Gastroesophageal sphincter (tissue), 4 donors: ENCODE measurements at regions not wholly inside any gene's neighbourhood (a gene's known extent, or its start where the extent isn't known, plus 50 kb on each side); places are given as distances from the start of the nearest gene placed in this dataset.
A peak's percentile ranks its signal among the peaks of the same experiment; 100 is the strongest.
"Not testable (repeated sequence)": the region's sequence is repeated elsewhere in the genome, so short reads cannot be mapped to it uniquely, and the experiment has no call there.

Experiments used
- ATAC-seq: fragments of 150-250 bp; one replicate; pipeline ENCODE4 v1.9.1; 2016; ENCODE audit warnings: mild to moderate bottlenecking, moderate library complexity
- H3K27ac ChIP-seq, 4 donors: fragments of 200-600 bp; sonication (generic) in 3 of 4; 1 replicate in 3 of 4; 2 replicates in 1 of 4; pipeline ENCODE4 v1.5.1; 2016 to 2019
- H3K27me3 ChIP-seq: fragments of 200-600 bp; sonication (generic); one replicate; pipeline ENCODE4 v1.5.1; 2019
- H3K36me3 ChIP-seq, 2 donors: fragments of 200-600 bp; sonication (generic); one replicate each; pipeline ENCODE4 v1.5.1; 2019; ENCODE audit warnings: control low read depth in 1 of 2
- H3K4me1 ChIP-seq, 3 donors: fragments of 200-600 bp; sonication (generic); 1 replicate in 2 of 3; 2 replicates in 1 of 3; pipeline ENCODE4 v1.5.1; 2016 to 2019; ENCODE audit warnings: control low read depth in 2 of 3
- H3K4me3 ChIP-seq, 2 donors: fragments of 200-600 bp; sonication (generic); one replicate each; pipeline ENCODE4 v1.5.1; 2019; ENCODE audit warnings: mild to moderate bottlenecking in 1 of 2, moderate library complexity in 1 of 2
- H3K9me3 ChIP-seq, 3 donors: fragments of 200-600 bp; sonication (generic); one replicate each; pipeline ENCODE4 v1.5.1; 2017 to 2019; ENCODE audit warnings: control low read depth in 2 of 3
- EP300 ChIP-seq: sonication (generic); formaldehyde crosslinking; IDR thresholded peaks from one replicate; pipeline ENCODE4 v1.6.1; 2017; ENCODE audit warnings: antibody characterized with exemption, mild to moderate bottlenecking
- POLR2A ChIP-seq, 2 donors: fragments of 450-650 bp; IDR thresholded peaks; one replicate each; pipeline ENCODE4 v1.6.1; 2017; ENCODE audit warnings: antibody characterized with exemption in 2 of 2, mild to moderate bottlenecking in 2 of 2, moderate library complexity in 1 of 2
- POLR2AphosphoS5 ChIP-seq: sonication (generic); formaldehyde crosslinking; IDR thresholded peaks from one replicate; pipeline ENCODE4 v1.6.1; 2017; ENCODE audit warnings: antibody characterized with exemption
- WGBS, 2 donors: methylation state at CpG; one replicate each; pipeline ENCODE4 v1.1.5; 2018; ENCODE audit warnings: low coverage in 1 of 2; 5-methylcytosine and 5-hydroxymethylcytosine counted together
- TF ChIP-seq, protein P1 (sequence below), 4 experiments: fragments of 200-600 bp in 2 of 4; fragments of 450-650 bp in 2 of 4; sonication (generic) in 1 of 4; IDR thresholded peaks; one replicate each; pipeline ENCODE4 v1.5.1; 2017 to 2019; ENCODE audit warnings: antibody characterized with exemption in 4 of 4, mild to moderate bottlenecking in 2 of 4, moderate library complexity in 2 of 4

DNA sequence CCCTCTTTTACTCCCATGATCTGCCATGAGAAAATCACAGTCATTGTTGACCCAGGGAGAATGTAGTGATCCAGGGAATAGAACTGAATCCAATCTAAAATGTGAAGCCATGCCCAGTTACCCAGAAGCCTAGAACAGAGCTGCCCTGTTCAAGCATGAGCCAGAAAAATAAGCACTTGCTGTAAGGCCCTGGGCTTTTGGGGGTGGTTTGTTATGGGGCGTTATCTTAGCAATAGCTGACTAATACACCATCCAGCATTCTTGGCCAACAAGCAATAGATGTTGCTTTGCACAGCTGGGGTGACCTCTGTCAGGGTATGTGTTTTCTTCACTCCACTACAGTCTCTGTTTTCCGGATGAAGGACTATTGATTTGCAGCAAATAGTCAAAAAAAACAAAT is 120.4 kb downstream of the ZFP64 start:
- WGBS, 2 donors, result 83% methylated on average over 1 of the region's 2 CpGs; no CpG with 5 or more reads in 1 of the 2 donors
- no peak for ATAC-seq
- TF ChIP-seq POLR2A (IDR thresholded peaks at IDR 0.05) (no peak), EP300 (no peak), POLR2AphosphoS5 (no peak)
- TF ChIP-seq, protein P1, sequence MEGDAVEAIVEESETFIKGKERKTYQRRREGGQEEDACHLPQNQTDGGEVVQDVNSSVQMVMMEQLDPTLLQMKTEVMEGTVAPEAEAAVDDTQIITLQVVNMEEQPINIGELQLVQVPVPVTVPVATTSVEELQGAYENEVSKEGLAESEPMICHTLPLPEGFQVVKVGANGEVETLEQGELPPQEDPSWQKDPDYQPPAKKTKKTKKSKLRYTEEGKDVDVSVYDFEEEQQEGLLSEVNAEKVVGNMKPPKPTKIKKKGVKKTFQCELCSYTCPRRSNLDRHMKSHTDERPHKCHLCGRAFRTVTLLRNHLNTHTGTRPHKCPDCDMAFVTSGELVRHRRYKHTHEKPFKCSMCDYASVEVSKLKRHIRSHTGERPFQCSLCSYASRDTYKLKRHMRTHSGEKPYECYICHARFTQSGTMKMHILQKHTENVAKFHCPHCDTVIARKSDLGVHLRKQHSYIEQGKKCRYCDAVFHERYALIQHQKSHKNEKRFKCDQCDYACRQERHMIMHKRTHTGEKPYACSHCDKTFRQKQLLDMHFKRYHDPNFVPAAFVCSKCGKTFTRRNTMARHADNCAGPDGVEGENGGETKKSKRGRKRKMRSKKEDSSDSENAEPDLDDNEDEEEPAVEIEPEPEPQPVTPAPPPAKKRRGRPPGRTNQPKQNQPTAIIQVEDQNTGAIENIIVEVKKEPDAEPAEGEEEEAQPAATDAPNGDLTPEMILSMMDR (IDR thresholded peaks at IDR 0.05), result no peak
- H3K36me3 ChIP-seq, result peaks cover 0 to 13% of the 10 kb centered on the region in 2 donors
- no peak overlapping the region for H3K27ac ChIP-seq
- H3K4me1 ChIP-seq, result no peaks in the 10 kb centered on the region
- H3K4me3 ChIP-seq, result no peak overlapping the region
- H3K9me3 ChIP-seq, result no peaks in the 10 kb centered on the region
- no peaks in the 10 kb centered on the region for H3K27me3 ChIP-seq

DNA sequence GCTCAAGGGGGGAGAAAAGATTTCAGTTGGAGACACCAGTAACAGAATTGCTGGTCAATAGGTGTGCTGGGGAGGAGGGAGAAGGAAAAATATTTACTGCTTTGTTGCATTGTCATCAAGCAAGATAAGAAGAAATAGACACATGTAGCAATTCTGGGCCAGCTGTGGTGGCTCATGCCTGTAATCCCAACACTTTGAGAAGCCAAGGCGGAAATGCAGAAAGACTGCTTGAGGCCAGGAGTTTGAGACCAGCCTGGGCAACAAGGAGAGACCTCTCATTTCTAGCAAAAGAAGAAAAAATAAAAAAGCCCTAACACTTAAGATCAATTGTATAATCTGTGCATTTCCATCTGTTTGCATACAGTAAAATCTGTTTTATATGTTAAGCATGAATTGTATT is 126.6 kb downstream of the ZFP64 start:
- Histone ChIP-seq H3K36me3 (no peaks in the 10 kb centered on the region), H3K27me3 (no peaks in the 10 kb centered on the region), H3K4me3 (no peak overlapping the region), H3K27ac (no peak overlapping the region), H3K9me3 (no peaks in the 10 kb centered on the region), H3K4me1 (no peaks in the 10 kb centered on the region)
- no peak for TF ChIP-seq POLR2A (IDR thresholded peaks at IDR 0.05)
- TF ChIP-seq EP300, result no peak
- TF ChIP-seq POLR2AphosphoS5, result no peak
- ATAC-seq, result no peak
- whole genome bisulfite sequencing, 2 donors, result 88 to 100% methylated on average over 1 of the region's 1 CpG

DNA sequence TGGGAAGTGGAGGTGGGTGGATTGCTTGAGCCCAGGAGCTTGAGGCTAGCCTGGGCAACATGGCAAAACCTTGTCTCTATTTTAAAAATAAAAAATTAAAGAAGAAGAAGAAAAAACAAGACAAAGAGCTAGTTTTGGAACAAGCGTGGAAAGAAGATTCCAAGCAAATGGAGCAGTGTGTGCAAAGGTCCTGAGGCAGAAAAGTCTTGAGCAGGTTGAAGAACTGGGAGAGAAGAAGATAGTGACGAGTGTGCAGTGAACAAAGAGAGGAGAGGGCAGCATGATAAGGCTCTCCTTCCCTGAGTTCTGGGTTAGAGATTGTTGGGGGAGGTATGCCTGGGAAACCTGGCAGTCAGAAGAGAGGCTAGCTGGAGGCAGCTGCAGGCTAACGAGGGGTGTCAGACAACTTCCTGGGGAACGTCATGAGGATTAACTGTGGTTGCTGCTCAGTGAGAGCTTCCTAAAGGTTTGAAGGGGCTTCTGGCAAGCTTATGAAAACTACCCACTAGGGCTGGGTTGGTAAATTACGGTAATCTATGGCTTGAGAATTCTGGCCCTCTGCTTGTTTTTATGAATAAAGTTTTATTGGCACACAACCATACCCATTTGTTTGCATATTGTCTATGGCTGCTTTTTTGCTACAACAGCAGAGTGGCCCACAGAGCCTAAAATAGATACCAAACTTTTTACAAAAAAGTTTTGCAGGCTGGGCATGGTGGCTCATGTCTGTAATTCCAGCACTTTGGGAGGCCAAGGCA is 128.9 kb downstream of the ZFP64 start:
- no peak for TF ChIP-seq POLR2AphosphoS5
- TF ChIP-seq, protein P1 (IDR thresholded peaks at IDR 0.05), result no peak
- TF ChIP-seq EP300, result no peak
- no peak for TF ChIP-seq POLR2A (IDR thresholded peaks at IDR 0.05)
- no peak for ATAC-seq
- Histone ChIP-seq H3K27ac (no peak overlapping the region), H3K27me3 (no peaks in the 10 kb centered on the region), H3K36me3 (no peaks in the 10 kb centered on the region), H3K9me3 (no peaks in the 10 kb centered on the region), H3K4me1 (no peaks in the 10 kb centered on the region), H3K4me3 (no peak overlapping the region)
- 89 to 94% methylated on average over 3 to 4 of the region's 5 CpGs for WGBS, 2 donors

DNA sequence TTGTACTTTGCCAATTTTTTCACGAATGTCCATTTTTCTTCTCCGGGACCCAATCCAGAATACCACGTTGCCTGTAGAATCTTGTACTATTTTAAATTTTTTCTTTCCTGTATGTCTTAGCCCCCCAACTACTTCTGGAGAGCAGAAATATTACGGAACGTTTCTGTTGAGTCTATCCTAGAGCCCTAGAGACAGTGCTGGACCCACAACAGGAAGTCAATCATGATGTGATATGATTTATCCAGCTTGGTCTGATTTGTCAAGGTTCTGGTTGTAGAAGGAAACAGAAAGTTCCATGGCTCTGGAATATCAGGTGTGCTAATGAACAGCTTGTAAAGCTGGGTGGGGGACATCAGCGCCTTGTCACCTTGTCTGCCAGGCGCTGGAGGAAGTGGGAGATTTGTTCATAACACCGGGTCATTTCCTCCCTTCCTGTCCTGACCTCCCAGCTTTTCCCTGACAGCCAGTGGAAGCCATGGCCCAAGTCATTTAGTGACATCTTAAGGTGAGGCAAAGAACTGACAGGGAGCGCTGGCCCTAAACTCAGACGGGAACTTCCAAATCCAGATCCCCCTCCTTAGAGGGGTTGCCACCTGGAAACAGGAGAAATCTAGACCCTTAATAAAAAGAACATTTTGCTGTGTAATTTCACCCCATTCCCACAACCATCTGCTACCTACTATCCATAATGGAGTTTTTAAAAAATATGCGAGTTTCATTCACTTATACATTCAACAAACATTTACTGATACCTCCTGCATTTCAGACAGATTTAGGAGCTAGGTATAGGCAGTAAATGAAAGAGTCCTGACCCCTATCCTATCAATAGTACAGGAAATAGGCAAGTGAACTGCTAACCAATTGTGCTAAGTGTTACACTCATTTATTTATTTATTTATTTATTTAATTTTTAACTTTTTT is 130.5 kb downstream of the ZFP64 start:
- 40 to 46% methylated on average over 7 of the region's 11 CpGs for WGBS, 2 donors
- H3K4me3 ChIP-seq, result no peak overlapping the region
- no peak overlapping the region for H3K27ac ChIP-seq
- no peaks in the 10 kb centered on the region for H3K27me3 ChIP-seq
- peaks cover 0 to 6% of the 10 kb centered on the region in 2 donors for H3K36me3 ChIP-seq
- no peak for ATAC-seq
- TF ChIP-seq, protein P1 (IDR thresholded peaks at IDR 0.05), result peak in 1 of 4 experiments; percentile 16
- no peak for TF ChIP-seq POLR2A (IDR thresholded peaks at IDR 0.05)
- no peak for TF ChIP-seq POLR2AphosphoS5
- TF ChIP-seq EP300, result no peak
- peaks cover 0 to 15% (median 0%) of the 10 kb centered on the region in 3 donors for H3K9me3 ChIP-seq
- no peaks in the 10 kb centered on the region for H3K4me1 ChIP-seq

DNA sequence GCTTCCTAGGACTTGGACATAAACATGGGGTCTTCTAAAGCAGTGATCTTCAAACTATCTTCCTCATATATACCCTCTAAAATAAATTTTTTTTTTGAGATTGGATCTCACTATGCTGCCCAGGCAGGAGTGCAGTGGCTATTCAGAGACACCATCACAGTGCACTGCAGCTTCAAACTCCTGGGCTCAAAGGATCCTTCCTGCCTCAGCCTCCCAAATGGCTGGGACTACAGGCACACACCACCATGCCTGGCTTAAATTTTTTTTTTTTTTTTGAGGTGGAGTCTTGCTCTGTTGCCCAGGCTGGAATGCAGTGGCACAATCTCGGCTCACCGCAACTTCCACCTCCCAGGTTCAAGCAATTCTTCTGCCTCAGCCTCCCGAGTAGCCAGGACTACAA is 134.4 kb downstream of the ZFP64 start:
- not testable (repeated sequence) for H3K27me3 ChIP-seq, H3K4me3 ChIP-seq, H3K4me1 ChIP-seq, ATAC-seq, H3K27ac ChIP-seq
- WGBS, 2 donors, result no CpG with 5 or more reads among the region's 3 CpGs
- Histone ChIP-seq H3K36me3 (peaks cover 0 to 13% of the 10 kb centered on the region in 2 donors), H3K9me3 (peaks cover 0 to 19% (median 0%) of the 10 kb centered on the region in 3 donors)
